Stromal cell of bone marrow (primary cell): ENCODE measurements at regions not wholly inside any gene's neighbourhood (a gene's known extent, or its start where the extent isn't known, plus 50 kb on each side); places are given as distances from the start of the nearest gene placed in this dataset.
"Not testable (repeated sequence)": the region's sequence is repeated elsewhere in the genome, so short reads cannot be mapped to it uniquely, and the experiment has no call there.

Source experiments
- DNase-seq: peaks from one replicate; pipeline ENCODE4 v3.0.0-alpha.2; 2012; ENCODE audit warnings: low read depth

GRCh38 chr6:170198298-170198697, 92.6 kb downstream of the DLL1 start:
- DNase-seq, result no peak

DNA sequence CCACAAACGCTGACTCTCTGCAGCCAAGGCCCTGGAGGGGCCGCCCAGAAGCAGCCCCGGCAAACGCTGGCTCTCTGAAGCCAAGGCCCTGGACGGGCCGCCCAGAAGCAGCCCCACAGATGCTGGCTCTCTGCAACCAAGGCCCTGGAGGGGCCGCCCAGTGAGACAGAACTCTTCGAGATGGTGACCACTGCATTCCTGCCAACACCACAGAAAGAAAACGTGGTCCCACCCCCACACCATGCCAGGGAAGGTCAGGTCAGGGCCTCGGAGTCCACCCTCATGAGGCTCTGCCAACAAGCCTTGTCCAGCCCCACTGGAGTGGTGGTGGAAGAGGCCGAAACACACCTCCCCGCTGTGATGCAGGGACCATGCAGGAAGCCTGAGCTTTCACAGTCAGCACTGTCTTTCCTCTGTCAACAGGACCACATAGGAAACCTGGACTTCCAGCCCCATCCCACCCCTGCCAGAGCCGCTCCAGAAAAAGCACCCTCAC, 97.5 kb downstream of the DLL1 start:
- no peak for DNase-seq

GRCh38 chr6:170192905-170193304, 98.0 kb downstream of the DLL1 start:
- DNase-seq, result no peak

GRCh38 chr6:170192101-170192500, 98.8 kb downstream of the DLL1 start:
- DNase-seq, result not testable (repeated sequence)

GRCh38 chr6:170190046-170190445, 100.8 kb downstream of the DLL1 start:
- no peak for DNase-seq

- no peak for DNase-seq
These were observed 101.6 kb downstream of the DLL1 start for GRCh38 chr6:170189236-170189635.

DNA sequence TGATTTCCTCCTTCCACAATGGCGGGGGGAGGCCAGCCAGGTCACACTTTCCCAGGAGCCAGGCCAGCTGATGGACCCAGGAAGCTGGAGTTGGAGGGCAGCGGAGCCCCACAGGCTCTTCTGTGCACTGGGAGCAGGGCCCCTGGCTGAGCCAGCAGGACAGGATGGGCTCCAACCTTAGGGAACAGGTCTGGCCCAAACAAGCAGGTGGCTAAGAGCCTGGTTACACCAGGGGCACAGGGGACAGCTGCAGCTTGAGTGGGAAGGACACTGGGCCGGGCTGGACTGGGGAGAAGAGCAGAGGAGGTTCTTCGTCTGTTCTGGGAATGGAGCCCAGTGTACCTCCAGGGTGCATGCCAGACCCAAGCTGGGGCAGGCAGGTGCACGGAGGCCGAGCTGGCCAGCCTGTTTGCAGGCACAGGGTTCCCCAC, 102.3 kb downstream of the DLL1 start:
- no peak for DNase-seq

GRCh38 chr6:170187669-170188566, 103.0 kb downstream of the DLL1 start:
- DNase-seq, result no peak

DNA sequence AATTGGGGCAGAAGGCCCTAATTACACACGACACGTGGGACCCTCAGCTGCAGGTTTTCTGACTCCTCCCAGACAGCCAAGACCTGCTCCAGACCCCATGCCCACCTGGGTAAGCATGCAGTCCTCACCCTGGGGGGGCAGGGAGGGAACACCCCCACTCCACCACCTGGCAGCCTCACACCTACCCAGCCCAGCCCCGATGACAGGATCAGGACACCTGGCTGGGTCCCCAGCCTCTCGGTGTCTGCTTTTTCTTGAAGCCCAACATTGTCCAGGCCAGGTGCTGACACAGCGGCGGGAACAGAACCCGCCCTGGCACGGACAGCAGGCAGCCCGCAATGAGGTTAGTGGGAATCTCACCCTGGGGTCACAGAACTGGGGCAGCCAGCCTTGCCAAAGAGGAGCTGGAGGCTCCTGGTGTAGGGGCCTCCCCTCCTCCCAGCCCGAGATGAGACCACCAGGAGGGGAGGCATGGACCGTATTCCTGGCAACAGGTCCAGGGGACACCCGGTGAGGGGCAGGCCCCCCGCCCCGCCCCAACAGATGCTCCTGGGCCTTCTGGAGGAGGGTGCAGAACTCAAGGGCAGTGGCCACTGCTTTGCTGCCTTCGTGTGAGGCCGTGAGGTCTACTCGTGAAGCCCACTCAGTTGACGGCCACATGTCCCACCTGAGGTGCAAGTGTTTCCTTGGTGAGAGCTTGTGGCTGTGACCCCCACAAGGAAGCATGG, 103.8 kb downstream of the DLL1 start:
- no peak for DNase-seq

GRCh38 chr6:170186006-170186935, 104.6 kb downstream of the DLL1 start:
- DNase-seq, result no peak

DNA sequence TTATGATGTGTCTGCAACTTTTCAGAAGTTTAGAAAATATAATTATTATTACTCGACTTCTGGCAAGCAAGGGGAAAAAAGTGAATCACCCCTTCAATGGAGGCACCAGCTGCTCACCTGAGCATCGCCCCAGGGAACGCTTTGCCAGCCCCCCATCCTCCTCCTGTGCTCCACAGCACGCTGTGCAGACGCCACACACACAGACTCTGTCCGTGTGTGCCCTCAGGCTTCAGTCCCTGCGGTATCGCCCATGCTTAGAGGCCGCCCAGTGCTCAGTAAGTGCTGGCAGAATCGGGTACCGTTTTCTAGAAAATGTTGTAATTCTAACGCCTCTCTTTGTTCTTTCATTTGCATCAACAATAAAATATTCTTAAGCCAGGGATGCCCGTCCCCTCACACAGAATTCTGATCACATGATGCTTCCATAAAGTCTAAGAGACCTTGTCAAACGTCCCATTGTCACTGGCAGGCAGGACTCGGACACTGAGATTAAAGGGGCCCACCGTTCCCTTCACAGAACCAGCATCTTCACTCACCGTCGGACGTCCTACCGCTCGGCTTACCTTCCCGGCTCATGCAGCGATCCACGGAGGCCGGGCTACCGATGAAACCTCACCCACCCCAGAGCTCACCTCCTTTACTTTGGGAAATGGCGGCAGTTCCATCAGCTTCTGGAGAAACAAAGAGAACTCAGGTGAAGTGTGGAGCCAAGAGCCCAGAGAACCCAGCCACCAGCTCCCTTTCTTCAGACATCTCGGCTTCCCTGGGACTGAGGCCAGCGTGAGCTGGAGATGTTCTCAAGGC, 105.5 kb downstream of the DLL1 start:
- DNase-seq, result no peak

GRCh38 chr6:170184316-170184715, 106.6 kb downstream of the DLL1 start:
- DNase-seq, result no peak

DNA sequence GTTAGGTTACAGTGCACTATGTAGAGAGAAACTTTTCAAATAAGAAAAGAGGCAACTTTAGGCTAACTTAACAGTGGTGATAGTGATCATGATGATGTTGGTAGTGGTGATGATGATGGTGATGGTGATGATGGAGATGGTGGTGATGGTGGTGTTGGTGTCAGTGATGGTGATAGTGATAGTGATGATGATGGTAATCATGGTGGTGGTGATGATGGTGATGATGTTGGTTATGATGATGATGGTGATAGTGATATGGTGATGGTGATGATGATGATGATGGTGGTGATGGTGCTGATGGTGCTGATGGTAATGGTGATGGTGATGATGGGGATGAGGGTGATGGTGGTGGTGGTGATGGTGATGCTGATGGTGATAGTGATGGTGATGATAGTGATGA, 107.4 kb downstream of the DLL1 start:
- DNase-seq, result no peak

DNA sequence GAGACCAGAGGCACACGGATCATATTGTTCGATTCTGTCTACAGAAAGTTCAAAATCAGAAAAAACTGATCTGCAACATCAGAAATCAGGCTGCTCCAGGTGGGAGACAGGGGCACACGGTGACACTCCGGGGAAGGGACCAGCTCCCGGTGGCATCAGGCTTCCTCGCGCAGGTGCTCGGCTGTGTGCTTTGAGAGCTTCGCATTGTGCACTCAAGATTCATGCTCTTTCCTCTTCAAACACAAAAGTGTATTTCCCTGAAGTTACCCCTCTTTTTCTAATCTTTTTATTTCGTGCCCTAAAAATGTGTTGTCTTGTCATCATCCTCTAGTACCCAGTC, 108.1 kb downstream of the DLL1 start:
- no peak for DNase-seq

DNA sequence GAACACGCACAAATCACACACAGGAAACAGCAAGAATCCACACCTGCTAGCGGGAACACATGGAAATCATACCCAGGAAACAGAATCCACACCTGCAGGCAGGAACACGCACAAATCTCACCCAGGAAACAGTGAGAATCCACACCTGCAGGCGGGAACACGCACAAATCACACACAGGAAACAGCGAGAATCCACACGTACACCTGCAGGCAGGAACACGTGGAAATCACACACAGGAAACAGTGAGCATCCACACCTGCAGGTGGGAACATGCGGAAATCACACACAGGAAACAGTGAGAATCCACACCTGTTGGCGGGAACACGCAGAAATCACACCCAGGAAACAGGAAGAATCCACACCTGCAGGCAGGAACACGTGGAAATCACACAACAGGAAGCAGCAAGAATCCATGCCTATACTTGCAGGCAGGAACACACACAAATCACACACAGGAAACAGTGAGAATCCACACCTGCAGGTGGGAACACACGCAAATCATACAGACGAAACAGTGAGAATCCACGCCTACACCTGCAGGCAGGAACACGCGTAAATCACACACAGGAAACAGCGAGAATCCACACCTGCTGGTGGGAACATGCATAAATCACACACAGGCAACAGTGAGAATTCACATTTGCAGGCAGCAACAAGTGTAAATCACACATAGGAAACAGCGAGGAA, 108.6 kb downstream of the DLL1 start:
- no peak for DNase-seq

- no peak for DNase-seq
These were observed 109.6 kb downstream of the DLL1 start for GRCh38 chr6:170181338-170181690.

- no peak for DNase-seq
These were observed 110.1 kb downstream of the DLL1 start for GRCh38 chr6:170180671-170181337.

DNA sequence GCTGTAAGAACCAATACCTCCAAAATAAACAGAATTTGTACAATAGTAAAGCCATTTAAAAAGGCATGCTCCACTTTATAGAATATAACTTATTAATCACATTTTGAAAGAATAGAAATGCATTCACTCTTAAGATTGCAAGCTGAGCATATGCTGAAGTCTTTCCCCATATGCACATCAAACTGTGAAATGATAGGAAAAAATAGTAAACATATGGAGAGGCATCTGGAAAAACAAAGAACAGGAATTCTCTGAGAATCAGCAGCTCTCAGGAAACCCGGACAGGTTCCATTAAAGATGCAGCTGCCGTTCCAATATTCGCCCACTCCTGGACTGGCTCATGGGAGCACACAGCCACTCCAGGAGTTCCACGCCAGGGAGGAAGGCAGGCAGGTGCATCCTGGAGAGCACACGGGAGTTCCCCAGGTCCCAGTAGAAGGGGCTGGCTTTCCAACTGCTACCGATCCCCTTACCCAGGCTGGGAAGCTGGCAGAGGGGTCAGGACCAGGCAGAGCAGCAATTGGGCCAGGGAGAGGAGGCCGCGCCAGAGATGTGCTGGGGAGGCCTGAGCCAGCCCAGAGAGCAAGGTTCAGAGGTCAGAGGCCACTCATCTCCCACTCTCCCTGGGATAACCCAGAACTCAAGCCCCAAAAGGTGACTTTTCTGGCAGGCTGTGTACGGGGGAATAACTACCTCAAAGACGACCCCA, 111.1 kb downstream of the DLL1 start:
- DNase-seq, result no peak
